OCI-LY1 (cell line): ENCODE measurements at regions not wholly inside any gene's neighbourhood (a gene's known extent, or its start where the extent isn't known, plus 50 kb on each side); places are given as distances from the start of the nearest gene placed in this dataset.

Source experiments
- H2AFZ ChIP-seq: fragments of 200-600 bp; sonication (generic), shearing (Covaris generic); 2 replicates; pipeline ENCODE4 v1.6.0; 2014; ENCODE audit warnings: antibody characterized with exemption, mild to moderate bottlenecking, low read length
- H3F3A ChIP-seq: fragments of 200-600 bp; sonication (generic), shearing (Covaris generic); 2 replicates; pipeline ENCODE4 v1.6.0; 2014; ENCODE audit warnings: mild to moderate bottlenecking, antibody characterized with exemption, low read length, moderate library complexity; ENCODE audit not compliant: insufficient read depth
- H3K27ac ChIP-seq: fragments of 200-600 bp; sonication (generic); 2 replicates; pipeline ENCODE4 v1.5.1; 2014; ENCODE audit warnings: low read length, mixed run types, mild to moderate bottlenecking, low read depth; ENCODE audit not compliant: poor library complexity, severe bottlenecking
- H3K27me3 ChIP-seq: fragments of 200-600 bp; sonication (generic); 2 replicates; pipeline ENCODE4 v1.6.0; 2014; ENCODE audit warnings: antibody characterized with exemption, mild to moderate bottlenecking, low read length, moderate library complexity; ENCODE audit not compliant: insufficient read depth
- H3K36me3 ChIP-seq: fragments of 200-600 bp; sonication (generic); 2 replicates; pipeline ENCODE4 v1.6.1; 2014; ENCODE audit warnings: mild to moderate bottlenecking, antibody characterized with exemption, low read length, moderate library complexity, mixed read lengths; ENCODE audit not compliant: insufficient read depth
- H3K4me1 ChIP-seq: fragments of 200-600 bp; sonication (generic); 2 replicates; pipeline ENCODE4 v1.5.1; 2014; ENCODE audit warnings: mild to moderate bottlenecking, low read length, moderate library complexity; ENCODE audit not compliant: insufficient read depth, severe bottlenecking
- H3K4me2 ChIP-seq: fragments of 200-600 bp; sonication (generic), shearing (Covaris generic); 2 replicates; pipeline ENCODE4 v1.6.1; 2014; ENCODE audit warnings: low read length
- H3K4me3 ChIP-seq: fragments of 200-600 bp; sonication (generic); 2 replicates; pipeline ENCODE4 v1.5.1; 2014; ENCODE audit warnings: low read length, low read depth, mild to moderate bottlenecking, mixed read lengths; ENCODE audit not compliant: poor library complexity, severe bottlenecking
- H3K79me2 ChIP-seq: fragments of 200-600 bp; shearing (Covaris generic); 2 replicates; pipeline ENCODE4 v1.6.1; 2016; ENCODE audit warnings: mixed run types, low read length, mixed read lengths; ENCODE audit not compliant: insufficient read depth
- H3K9ac ChIP-seq: fragments of 200-600 bp; sonication (generic), shearing (Covaris generic); 2 replicates; pipeline ENCODE4 v1.6.1; 2014; ENCODE audit warnings: mild to moderate bottlenecking, low read length, mixed read lengths
- H3K9me2 ChIP-seq: fragments of 200-600 bp; sonication (generic), shearing (Covaris generic); 2 replicates; pipeline ENCODE4 v1.6.1; 2014; ENCODE audit warnings: low read depth, mild to moderate bottlenecking, low read length, mixed read lengths
- H3K9me3 ChIP-seq: fragments of 200-600 bp; shearing (Covaris generic); 2 replicates; pipeline ENCODE4 v1.6.1; 2014; ENCODE audit warnings: low read length, mixed read lengths
- H4K20me1 ChIP-seq: fragments of 200-600 bp; sonication (generic), shearing (Covaris generic); 2 replicates; pipeline ENCODE4 v1.6.0; 2016; ENCODE audit warnings: mild to moderate bottlenecking, low read length; ENCODE audit not compliant: insufficient read depth
- EZH2 ChIP-seq: fragments of 200-600 bp; sonication (generic), shearing (Covaris generic); IDR thresholded peaks from 2 replicates; pipeline ENCODE4 v1.8.0; 2017; ENCODE audit warnings: borderline replicate concordance, mixed run types, mild to moderate bottlenecking, antibody characterized with exemption, low read length, moderate library complexity, mixed read lengths
- TF ChIP-seq, protein P1 (sequence below): fragments of 200-600 bp; sonication (generic), shearing (Covaris generic); IDR thresholded peaks from 2 replicates; pipeline ENCODE4 v1.5.1; 2017; ENCODE audit warnings: mild to moderate bottlenecking, antibody characterized with exemption, low read length, moderate library complexity, mixed read lengths

DNA sequence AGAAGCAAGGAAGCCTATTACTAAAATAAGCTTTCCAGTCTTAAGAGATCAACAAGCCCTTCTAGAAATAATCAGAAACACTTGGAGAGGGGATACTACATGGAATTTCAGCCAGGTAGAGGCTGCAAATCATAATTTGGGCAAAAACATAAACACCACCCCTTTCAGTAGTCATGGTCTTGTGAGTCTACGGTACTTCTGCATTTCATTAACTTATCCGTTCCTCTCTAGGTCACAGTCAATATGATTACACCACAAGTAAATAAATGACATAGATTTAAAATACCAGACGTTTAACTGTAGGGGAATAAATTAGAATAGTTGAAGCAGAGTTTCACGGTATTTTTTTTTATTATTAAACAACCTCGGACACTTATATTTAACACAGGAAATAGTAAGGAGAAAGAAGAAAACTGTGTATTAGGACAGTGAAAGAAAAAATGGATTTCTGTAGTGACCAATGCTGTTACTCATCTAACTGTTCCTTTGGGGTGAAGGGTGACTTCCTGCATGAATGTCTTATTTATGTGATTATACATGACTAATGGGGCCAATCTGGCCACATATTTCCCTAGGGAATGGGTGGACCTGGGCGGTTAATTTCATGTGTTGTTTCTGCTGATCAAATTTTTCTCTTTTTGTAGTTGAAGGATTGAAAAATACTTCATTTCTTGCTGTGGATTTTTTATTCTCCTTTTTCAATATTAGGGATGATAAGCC is 456.6 kb upstream of the UBE2E3 start:
- Histone ChIP-seq H3K4me1 (no peaks in the 10 kb centered on the region), H3K4me3 (no peak overlapping the region), H2AFZ (no peak overlapping the region), H3F3A (no peaks in the 10 kb centered on the region), H3K36me3 (no peaks in the 10 kb centered on the region), H4K20me1 (no peaks in the 10 kb centered on the region), H3K9me3 (no peaks in the 10 kb centered on the region), H3K9ac (no peak overlapping the region), H3K27me3 (no peaks in the 10 kb centered on the region), H3K9me2 (no peaks in the 10 kb centered on the region), H3K27ac (no peak overlapping the region), H3K79me2 (no peaks in the 10 kb centered on the region), H3K4me2 (no peak overlapping the region)
- no peak for TF ChIP-seq EZH2
- TF ChIP-seq, protein P1, sequence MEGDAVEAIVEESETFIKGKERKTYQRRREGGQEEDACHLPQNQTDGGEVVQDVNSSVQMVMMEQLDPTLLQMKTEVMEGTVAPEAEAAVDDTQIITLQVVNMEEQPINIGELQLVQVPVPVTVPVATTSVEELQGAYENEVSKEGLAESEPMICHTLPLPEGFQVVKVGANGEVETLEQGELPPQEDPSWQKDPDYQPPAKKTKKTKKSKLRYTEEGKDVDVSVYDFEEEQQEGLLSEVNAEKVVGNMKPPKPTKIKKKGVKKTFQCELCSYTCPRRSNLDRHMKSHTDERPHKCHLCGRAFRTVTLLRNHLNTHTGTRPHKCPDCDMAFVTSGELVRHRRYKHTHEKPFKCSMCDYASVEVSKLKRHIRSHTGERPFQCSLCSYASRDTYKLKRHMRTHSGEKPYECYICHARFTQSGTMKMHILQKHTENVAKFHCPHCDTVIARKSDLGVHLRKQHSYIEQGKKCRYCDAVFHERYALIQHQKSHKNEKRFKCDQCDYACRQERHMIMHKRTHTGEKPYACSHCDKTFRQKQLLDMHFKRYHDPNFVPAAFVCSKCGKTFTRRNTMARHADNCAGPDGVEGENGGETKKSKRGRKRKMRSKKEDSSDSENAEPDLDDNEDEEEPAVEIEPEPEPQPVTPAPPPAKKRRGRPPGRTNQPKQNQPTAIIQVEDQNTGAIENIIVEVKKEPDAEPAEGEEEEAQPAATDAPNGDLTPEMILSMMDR: no peak

DNA sequence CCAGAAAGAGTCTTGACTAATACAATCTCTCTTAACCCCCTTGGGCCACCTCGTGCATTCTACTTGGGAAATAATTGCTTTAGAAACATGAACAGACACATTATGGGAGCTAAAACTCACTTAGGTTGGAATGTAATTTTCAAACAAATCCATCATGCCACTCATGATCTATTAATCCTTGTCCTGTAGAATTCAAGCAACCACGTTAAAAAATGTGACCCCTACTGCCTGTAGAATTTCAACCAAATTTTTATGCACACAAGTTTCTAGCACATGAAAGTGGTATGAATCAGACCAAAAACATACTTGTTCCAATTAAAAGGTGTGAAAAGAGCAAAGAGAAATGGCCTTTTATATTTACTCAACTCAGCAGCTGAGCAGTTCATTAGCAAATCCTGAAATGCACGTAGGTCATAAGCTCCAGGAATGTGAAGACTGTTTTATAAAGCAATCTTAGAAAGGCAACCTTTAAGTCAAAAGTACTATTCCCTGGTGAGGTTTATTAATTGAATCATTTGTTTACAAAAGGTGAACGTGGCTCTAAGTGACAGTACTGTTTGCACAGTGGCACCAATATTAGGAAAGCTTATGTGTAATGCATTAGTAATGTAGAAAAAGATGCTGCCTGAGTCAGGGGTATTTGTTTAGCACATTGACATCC is 459.4 kb upstream of the UBE2E3 start:
- Histone ChIP-seq H3K36me3 (no peaks in the 10 kb centered on the region), H3K9me3 (no peaks in the 10 kb centered on the region), H3F3A (no peaks in the 10 kb centered on the region), H3K79me2 (no peaks in the 10 kb centered on the region), H4K20me1 (no peaks in the 10 kb centered on the region), H3K27me3 (no peaks in the 10 kb centered on the region), H3K4me2 (no peak overlapping the region), H3K4me3 (no peak overlapping the region), H3K9me2 (no peaks in the 10 kb centered on the region), H2AFZ (no peak overlapping the region), H3K27ac (no peak overlapping the region), H3K4me1 (no peaks in the 10 kb centered on the region), H3K9ac (no peak overlapping the region)
- TF ChIP-seq, protein P1: no peak
- TF ChIP-seq EZH2: no peak

DNA sequence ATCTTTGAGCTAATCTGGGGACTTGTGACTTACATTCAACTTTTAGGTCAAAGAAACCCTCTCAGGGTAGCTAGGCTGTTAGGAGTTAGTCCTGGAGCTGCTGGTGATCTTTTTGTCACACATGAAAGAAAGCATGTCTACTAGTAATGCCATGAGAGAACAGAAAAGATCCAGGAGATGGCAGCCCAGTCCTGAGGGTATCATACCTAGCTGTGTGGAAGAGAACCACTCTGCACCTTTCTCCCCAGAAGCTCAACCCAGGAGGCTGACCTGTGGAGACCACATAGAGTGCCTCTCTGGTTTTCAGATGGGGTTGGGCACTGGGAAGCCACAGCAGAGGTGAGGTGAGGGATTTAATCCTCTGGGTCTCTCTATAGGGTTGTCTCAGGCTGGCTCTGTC is 460.2 kb upstream of the UBE2E3 start:
- H3F3A ChIP-seq: no peaks in the 10 kb centered on the region
- H2AFZ ChIP-seq: no peak overlapping the region
- no peaks in the 10 kb centered on the region for H3K4me1 ChIP-seq
- H3K9me2 ChIP-seq: no peaks in the 10 kb centered on the region
- H3K79me2 ChIP-seq: no peaks in the 10 kb centered on the region
- H3K9ac ChIP-seq: no peak overlapping the region
- no peak overlapping the region for H3K27ac ChIP-seq
- no peaks in the 10 kb centered on the region for H3K27me3 ChIP-seq
- H4K20me1 ChIP-seq: no peaks in the 10 kb centered on the region
- H3K4me3 ChIP-seq: no peak overlapping the region
- H3K4me2 ChIP-seq: no peak overlapping the region
- H3K36me3 ChIP-seq: no peaks in the 10 kb centered on the region
- no peaks in the 10 kb centered on the region for H3K9me3 ChIP-seq
- TF ChIP-seq EZH2: no peak
- TF ChIP-seq, protein P1: no peak
